Germinal center (tissue), 1 donor: ENCODE measurements at regions not wholly inside any gene's neighbourhood (a gene's known extent, or its start where the extent isn't known, plus 50 kb on each side); places are given as distances from the start of the nearest gene placed in this dataset.

ENCODE experiments used
- DNase-seq: peaks from one replicate; pipeline ENCODE4 v3.0.0; 2012; ENCODE audit warnings: mixed read lengths, low spot score

- no peak for DNase-seq
These were observed 392.9 kb downstream of the NUAK1 start for GRCh38 chr12:105745811-105746210.

- DNase-seq: no peak
These were observed 389.8 kb downstream of the NUAK1 start for GRCh38 chr12:105748806-105749600.

- DNase-seq: no peak
These were observed 388.7 kb downstream of the NUAK1 start for GRCh38 chr12:105750096-105750495.

- no peak for DNase-seq
These were observed 384.4 kb downstream of the NUAK1 start for GRCh38 chr12:105754313-105754712.

- DNase-seq: no peak
These were observed 381.8 kb downstream of the NUAK1 start for GRCh38 chr12:105756961-105757360.

GRCh38 chr12:105759149-105759548 is 379.6 kb downstream of the NUAK1 start:
- no peak for DNase-seq

GRCh38 chr12:105761075-105761474 is 377.7 kb downstream of the NUAK1 start:
- no peak for DNase-seq

GRCh38 chr12:105764216-105764835 is 374.4 kb downstream of the NUAK1 start:
- DNase-seq: no peak

- no peak for DNase-seq
These were observed 373.4 kb downstream of the NUAK1 start for GRCh38 chr12:105765053-105766014.

GRCh38 chr12:105766029-105766428 is 372.7 kb downstream of the NUAK1 start:
- DNase-seq: no peak

GRCh38 chr12:105769486-105769885 is 369.3 kb downstream of the NUAK1 start:
- no peak for DNase-seq

- DNase-seq: no peak
These were observed 365.3 kb downstream of the NUAK1 start for GRCh38 chr12:105773471-105773870.

GRCh38 chr12:105774037-105774436 is 364.7 kb downstream of the NUAK1 start:
- no peak for DNase-seq

- DNase-seq: no peak
These were observed 363.4 kb downstream of the NUAK1 start for GRCh38 chr12:105775343-105775742.

GRCh38 chr12:105783983-105784947 is 354.5 kb downstream of the NUAK1 start:
- DNase-seq: peak; percentile 74

GRCh38 chr12:105793421-105793820 is 345.3 kb downstream of the NUAK1 start:
- no peak for DNase-seq

GRCh38 chr12:105798256-105798845 is 340.4 kb downstream of the NUAK1 start:
- no peak for DNase-seq

GRCh38 chr12:105799103-105799502 is 339.7 kb downstream of the NUAK1 start:
- DNase-seq: no peak

- DNase-seq: no peak
These were observed 337.4 kb downstream of the NUAK1 start for GRCh38 chr12:105801351-105801750.

- DNase-seq: no peak
These were observed 335.5 kb downstream of the NUAK1 start for GRCh38 chr12:105803292-105803691.
